ENCODE measurements at regions not wholly inside any gene's neighbourhood (a gene's known extent, or its start where the extent isn't known, plus 50 kb on each side); places are given as distances from the start of the nearest gene placed in this dataset.

- Histone ChIP-seq H3K27ac (no peak overlapping the region), H3K36me3 (no peaks in the 10 kb centered on the region), H3K4me1 (ENCODE audit: control insufficient read depth in 1 of 2, low read depth in 2 of 2) (no peaks in the 10 kb centered on the region), H3K9me3 (no peaks in the 10 kb centered on the region), H3K27me3 (replicated peaks; ENCODE audit: insufficient read depth) (no peaks in the 10 kb centered on the region), H3K4me3 (no peak overlapping the region)
- TF ChIP-seq, protein P1, sequence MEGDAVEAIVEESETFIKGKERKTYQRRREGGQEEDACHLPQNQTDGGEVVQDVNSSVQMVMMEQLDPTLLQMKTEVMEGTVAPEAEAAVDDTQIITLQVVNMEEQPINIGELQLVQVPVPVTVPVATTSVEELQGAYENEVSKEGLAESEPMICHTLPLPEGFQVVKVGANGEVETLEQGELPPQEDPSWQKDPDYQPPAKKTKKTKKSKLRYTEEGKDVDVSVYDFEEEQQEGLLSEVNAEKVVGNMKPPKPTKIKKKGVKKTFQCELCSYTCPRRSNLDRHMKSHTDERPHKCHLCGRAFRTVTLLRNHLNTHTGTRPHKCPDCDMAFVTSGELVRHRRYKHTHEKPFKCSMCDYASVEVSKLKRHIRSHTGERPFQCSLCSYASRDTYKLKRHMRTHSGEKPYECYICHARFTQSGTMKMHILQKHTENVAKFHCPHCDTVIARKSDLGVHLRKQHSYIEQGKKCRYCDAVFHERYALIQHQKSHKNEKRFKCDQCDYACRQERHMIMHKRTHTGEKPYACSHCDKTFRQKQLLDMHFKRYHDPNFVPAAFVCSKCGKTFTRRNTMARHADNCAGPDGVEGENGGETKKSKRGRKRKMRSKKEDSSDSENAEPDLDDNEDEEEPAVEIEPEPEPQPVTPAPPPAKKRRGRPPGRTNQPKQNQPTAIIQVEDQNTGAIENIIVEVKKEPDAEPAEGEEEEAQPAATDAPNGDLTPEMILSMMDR (IDR thresholded peaks at IDR 0.05) = no peak
- no peak for DNase-seq (ENCODE audit: low spot score)
- no peak for ATAC-seq (ENCODE audit: insufficient number of reproducible peaks, low FRiP score, low read depth)
Measured at GRCh38 chr21:25133939-25134338, 473.3 kb downstream of the MRPL39 start.

DNA sequence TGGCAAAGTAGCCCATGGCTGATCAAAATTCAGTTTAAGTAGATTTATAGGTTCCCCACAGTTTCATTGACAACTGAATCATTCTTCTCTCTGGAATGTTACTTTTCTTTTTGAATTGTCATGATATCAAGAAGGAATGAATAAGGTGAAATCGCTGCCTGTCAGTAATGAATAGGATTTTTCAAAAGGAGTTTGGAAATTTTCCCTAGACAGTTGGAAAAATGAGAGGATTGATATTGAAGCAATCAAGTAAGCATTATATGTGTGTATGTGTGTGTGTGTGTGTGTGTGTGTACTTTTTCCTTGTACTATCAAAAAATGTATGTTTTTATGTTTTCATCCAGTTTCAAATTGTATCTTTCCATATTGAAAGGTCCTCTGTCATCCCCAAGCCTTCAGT, 479.5 kb downstream of the MRPL39 start:
- Histone ChIP-seq H3K27ac (no peak overlapping the region), H3K27me3 (replicated peaks; ENCODE audit: insufficient read depth) (no peaks in the 10 kb centered on the region), H3K4me1 (ENCODE audit: control insufficient read depth in 1 of 2, low read depth in 2 of 2) (no peaks in the 10 kb centered on the region), H3K36me3 (no peaks in the 10 kb centered on the region), H3K4me3 (no peak overlapping the region), H3K9me3 (no peaks in the 10 kb centered on the region)
- TF ChIP-seq, protein P1 (IDR thresholded peaks at IDR 0.05) = no peak
- no peak for ATAC-seq (ENCODE audit: insufficient number of reproducible peaks, low FRiP score, low read depth)
- DNase-seq (ENCODE audit: low spot score) = no peak

- no peak overlapping the region for H3K4me3 ChIP-seq
- no peak for ATAC-seq (ENCODE audit: insufficient number of reproducible peaks, low FRiP score, low read depth)
- no peak overlapping the region for H3K27ac ChIP-seq
- H3K27me3 ChIP-seq (replicated peaks; ENCODE audit: insufficient read depth) = no peaks in the 10 kb centered on the region
- H3K36me3 ChIP-seq = no peaks in the 10 kb centered on the region
- no peak for DNase-seq (ENCODE audit: low spot score)
- no peaks in the 10 kb centered on the region for H3K9me3 ChIP-seq
- TF ChIP-seq, protein P1 (IDR thresholded peaks at IDR 0.05) = no peak
- H3K4me1 ChIP-seq (ENCODE audit: control insufficient read depth in 1 of 2, low read depth in 2 of 2) = no peaks in the 10 kb centered on the region
Measured at GRCh38 chr21:25127007-25127406, 480.3 kb downstream of the MRPL39 start.

- Histone ChIP-seq H3K27ac (no peak overlapping the region), H3K4me3 (no peak overlapping the region), H3K27me3 (replicated peaks; ENCODE audit: insufficient read depth) (no peaks in the 10 kb centered on the region), H3K4me1 (ENCODE audit: control insufficient read depth in 1 of 2, low read depth in 2 of 2) (no peaks in the 10 kb centered on the region), H3K9me3 (no peaks in the 10 kb centered on the region), H3K36me3 (no peaks in the 10 kb centered on the region)
- TF ChIP-seq, protein P1 (IDR thresholded peaks at IDR 0.05) = no peak
- no peak for DNase-seq (ENCODE audit: low spot score)
- no peak for ATAC-seq (ENCODE audit: insufficient number of reproducible peaks, low FRiP score, low read depth)
Measured at GRCh38 chr21:25126564-25126963, 480.7 kb downstream of the MRPL39 start.

DNA sequence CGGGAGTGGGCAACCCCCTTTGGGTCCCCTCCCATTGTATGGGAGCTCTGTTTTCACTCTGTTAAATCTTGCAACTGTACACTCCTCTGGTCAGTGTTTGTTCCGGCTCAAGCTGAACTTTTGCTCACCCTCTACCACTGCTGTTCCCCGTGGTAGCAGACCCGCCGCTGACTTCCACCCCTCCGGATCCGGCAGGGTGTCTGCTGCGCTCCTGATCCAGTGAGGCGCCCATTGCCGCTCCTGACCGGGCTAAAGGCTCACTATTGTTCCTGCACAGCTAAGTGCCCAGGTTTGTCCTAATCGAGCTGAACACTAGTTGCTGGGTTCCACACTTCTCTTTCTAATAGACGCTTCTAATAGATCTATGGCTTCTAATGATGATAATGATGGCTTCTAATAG, 488.6 kb downstream of the MRPL39 start:
- no peak overlapping the region for H3K27ac ChIP-seq
- H3K4me1 ChIP-seq (ENCODE audit: control insufficient read depth in 1 of 2, low read depth in 2 of 2) = no peaks in the 10 kb centered on the region
- ATAC-seq (ENCODE audit: insufficient number of reproducible peaks, low FRiP score, low read depth) = no peak
- H3K36me3 ChIP-seq = no peaks in the 10 kb centered on the region
- H3K4me3 ChIP-seq = no peak overlapping the region
- no peaks in the 10 kb centered on the region for H3K9me3 ChIP-seq
- no peaks in the 10 kb centered on the region for H3K27me3 ChIP-seq (replicated peaks; ENCODE audit: insufficient read depth)
- no peak for DNase-seq (ENCODE audit: low spot score)
- TF ChIP-seq, protein P1 (IDR thresholded peaks at IDR 0.05) = no peak
